ENCODE measurements at regions not wholly inside any gene's neighbourhood (a gene's known extent, or its start where the extent isn't known, plus 50 kb on each side); places are given as distances from the start of the nearest gene placed in this dataset.

DNA sequence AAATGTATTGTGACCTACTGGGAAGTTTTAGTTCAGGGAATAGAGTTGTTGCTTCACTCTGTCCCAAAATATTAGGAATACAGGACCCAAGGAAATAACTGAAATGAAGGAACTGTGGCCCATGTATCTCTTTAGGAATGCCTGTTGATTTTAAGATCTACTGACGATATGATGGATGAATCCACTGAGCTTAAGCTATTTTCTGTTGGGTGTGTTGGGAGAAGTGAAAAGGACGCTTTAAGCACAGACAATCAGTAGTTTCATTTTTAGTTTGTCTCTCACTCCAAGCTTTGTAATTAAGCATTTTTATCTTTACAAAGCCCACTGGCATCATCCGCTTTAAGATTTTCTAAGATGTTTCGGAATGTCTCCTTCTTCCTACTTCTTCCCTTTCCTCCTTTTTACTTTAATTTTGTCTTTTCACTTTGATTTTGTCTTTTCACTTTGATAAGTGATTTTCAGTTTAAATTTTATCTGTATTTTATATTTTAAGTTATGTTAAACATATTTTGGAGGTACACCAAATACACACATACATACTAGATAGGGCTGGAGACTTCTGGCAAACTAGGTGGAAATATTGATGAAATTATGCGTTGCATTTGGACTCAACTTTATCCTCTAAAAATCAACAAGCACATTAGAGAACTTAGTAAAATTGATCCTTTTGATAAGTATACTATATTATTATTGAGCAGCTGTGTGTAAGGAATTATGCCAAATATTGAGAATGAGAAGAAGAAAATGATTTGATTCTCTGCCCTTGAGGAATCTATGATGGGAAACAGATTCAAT lies 52.3 kb upstream of the USP44 start (continued):
- TF ChIP-seq CHD4 (IDR thresholded peaks at IDR 0.05; ENCODE audit: insufficient read depth, insufficient replicate concordance, low read depth, low read length, poor library complexity, severe bottlenecking) (no peak), ZNF766 (CRISPR knock-in tag; conservative IDR thresholded peaks at IDR 0.05) (no peak), ZNF140 (CRISPR knock-in tag; IDR thresholded peaks at IDR 0.05) (no peak), ZNF143 (CRISPR knock-in tag; IDR thresholded peaks at IDR 0.05) (no peak), RBFOX2 (IDR thresholded peaks at IDR 0.05; ENCODE audit: low read depth, low read length) (no peak), TGIF2 (CRISPR knock-in tag; IDR thresholded peaks at IDR 0.05) (no peak), ZZZ3 (IDR thresholded peaks at IDR 0.05) (no peak), SRSF1 (IDR thresholded peaks at IDR 0.05; ENCODE audit: low read depth, low read length) (no peak)
- TF ChIP-seq, protein P1, sequence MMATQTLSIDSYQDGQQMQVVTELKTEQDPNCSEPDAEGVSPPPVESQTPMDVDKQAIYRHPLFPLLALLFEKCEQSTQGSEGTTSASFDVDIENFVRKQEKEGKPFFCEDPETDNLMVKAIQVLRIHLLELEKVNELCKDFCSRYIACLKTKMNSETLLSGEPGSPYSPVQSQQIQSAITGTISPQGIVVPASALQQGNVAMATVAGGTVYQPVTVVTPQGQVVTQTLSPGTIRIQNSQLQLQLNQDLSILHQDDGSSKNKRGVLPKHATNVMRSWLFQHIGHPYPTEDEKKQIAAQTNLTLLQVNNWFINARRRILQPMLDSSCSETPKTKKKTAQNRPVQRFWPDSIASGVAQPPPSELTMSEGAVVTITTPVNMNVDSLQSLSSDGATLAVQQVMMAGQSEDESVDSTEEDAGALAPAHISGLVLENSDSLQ (IDR thresholded peaks at IDR 0.05), result no peak

Measured in K562 (cell line).